Ishikawa (cell line): ENCODE measurements at regions not wholly inside any gene's neighbourhood (a gene's known extent, or its start where the extent isn't known, plus 50 kb on each side); places are given as distances from the start of the nearest gene placed in this dataset.

Experiments used
- CEBPB ChIP-seq: IDR thresholded peaks from 2 replicates; pipeline ENCODE4 v1.6.1; 2012
- CREB1 ChIP-seq: IDR thresholded peaks from 2 replicates; pipeline ENCODE4 v1.6.1; 2012; ENCODE audit warnings: low read depth
- EGR1 ChIP-seq: IDR thresholded peaks from 2 replicates; pipeline ENCODE4 v1.6.1; 2012
- EP300 ChIP-seq: IDR thresholded peaks from 2 replicates; pipeline ENCODE4 v1.6.1; 2012; ENCODE audit warnings: borderline replicate concordance
- FOXM1 ChIP-seq: IDR thresholded peaks from 2 replicates; pipeline ENCODE4 v1.6.1; 2012; ENCODE audit warnings: low read depth, borderline replicate concordance
- NFIC ChIP-seq: IDR thresholded peaks from 2 replicates; pipeline ENCODE4 v1.6.1; 2012
- RAD21 ChIP-seq: IDR thresholded peaks from 2 replicates; pipeline ENCODE4 v1.6.1; 2012; ENCODE audit warnings: low read depth
- TAF1 ChIP-seq: IDR thresholded peaks from 2 replicates; pipeline ENCODE4 v1.6.1; 2012; ENCODE audit warnings: low read depth, mild to moderate bottlenecking
- TCF12 ChIP-seq: IDR thresholded peaks from 2 replicates; pipeline ENCODE4 v1.6.1; 2012; ENCODE audit warnings: low read depth
- TEAD4 ChIP-seq: IDR thresholded peaks from 2 replicates; pipeline ENCODE4 v1.6.1; 2012
- YY1 ChIP-seq: IDR thresholded peaks from 2 replicates; pipeline ENCODE4 v1.6.1; 2012; ENCODE audit warnings: low read depth
- TF ChIP-seq, protein P1 (sequence below): IDR thresholded peaks from 2 replicates; pipeline ENCODE4 v1.6.1; 2012
- TF ChIP-seq, protein P2 (sequence below): IDR thresholded peaks from 2 replicates; pipeline ENCODE4 v1.6.1; 2012; ENCODE audit warnings: low read depth, mild to moderate bottlenecking

DNA sequence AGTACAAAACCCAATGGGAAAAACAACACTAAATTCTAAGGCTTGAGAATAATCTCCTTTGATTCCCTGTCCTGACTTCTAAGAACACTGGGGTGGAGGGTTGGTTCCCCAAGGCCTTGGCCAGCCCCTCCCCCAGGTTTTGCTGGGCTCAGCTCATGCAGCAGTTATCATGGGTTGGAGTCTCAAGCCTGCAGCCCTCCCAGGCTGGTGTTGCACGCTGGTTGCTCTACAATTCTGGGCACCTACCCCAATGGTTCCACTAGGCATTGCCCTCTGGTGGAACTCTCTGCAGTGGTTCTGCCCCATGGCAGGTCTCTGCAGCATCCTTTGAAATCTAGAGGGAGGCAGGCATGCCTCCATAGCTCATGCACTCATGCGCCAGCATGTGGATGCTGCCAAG is 184.4 kb upstream of the PALMD start:
- TF ChIP-seq RAD21 (no peak), EP300 (no peak), NFIC (no peak), TCF12 (no peak), TAF1 (no peak), CREB1 (no peak), FOXM1 (no peak), EGR1 (no peak), CEBPB (no peak), TEAD4 (no peak), YY1 (no peak)
- TF ChIP-seq, protein P1, sequence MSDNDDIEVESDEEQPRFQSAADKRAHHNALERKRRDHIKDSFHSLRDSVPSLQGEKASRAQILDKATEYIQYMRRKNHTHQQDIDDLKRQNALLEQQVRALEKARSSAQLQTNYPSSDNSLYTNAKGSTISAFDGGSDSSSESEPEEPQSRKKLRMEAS = no peak
- TF ChIP-seq, protein P2, sequence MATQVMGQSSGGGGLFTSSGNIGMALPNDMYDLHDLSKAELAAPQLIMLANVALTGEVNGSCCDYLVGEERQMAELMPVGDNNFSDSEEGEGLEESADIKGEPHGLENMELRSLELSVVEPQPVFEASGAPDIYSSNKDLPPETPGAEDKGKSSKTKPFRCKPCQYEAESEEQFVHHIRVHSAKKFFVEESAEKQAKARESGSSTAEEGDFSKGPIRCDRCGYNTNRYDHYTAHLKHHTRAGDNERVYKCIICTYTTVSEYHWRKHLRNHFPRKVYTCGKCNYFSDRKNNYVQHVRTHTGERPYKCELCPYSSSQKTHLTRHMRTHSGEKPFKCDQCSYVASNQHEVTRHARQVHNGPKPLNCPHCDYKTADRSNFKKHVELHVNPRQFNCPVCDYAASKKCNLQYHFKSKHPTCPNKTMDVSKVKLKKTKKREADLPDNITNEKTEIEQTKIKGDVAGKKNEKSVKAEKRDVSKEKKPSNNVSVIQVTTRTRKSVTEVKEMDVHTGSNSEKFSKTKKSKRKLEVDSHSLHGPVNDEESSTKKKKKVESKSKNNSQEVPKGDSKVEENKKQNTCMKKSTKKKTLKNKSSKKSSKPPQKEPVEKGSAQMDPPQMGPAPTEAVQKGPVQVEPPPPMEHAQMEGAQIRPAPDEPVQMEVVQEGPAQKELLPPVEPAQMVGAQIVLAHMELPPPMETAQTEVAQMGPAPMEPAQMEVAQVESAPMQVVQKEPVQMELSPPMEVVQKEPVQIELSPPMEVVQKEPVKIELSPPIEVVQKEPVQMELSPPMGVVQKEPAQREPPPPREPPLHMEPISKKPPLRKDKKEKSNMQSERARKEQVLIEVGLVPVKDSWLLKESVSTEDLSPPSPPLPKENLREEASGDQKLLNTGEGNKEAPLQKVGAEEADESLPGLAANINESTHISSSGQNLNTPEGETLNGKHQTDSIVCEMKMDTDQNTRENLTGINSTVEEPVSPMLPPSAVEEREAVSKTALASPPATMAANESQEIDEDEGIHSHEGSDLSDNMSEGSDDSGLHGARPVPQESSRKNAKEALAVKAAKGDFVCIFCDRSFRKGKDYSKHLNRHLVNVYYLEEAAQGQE = no peak
